Left lung (tissue), 4 donors: ENCODE measurements at regions not wholly inside any gene's neighbourhood (a gene's known extent, or its start where the extent isn't known, plus 50 kb on each side); places are given as distances from the start of the nearest gene placed in this dataset.

Experiments used
- ATAC-seq: fragments of 200-7000 bp; cut with Tn5 transposase; one replicate; pipeline ENCODE4 v1.9.1; 2020; ENCODE audit warnings: moderate library complexity
- DNase-seq, 4 donors: peaks; one replicate each; pipeline ENCODE4 v3.0.0-alpha.2; 2013 to 2020
- H3K27ac ChIP-seq, 2 donors: fragments of 200-600 bp; sonication (generic) in 1 of 2; one replicate each; pipeline versions ENCODE4 v1.5.0 to v1.8.0; 2020 to 2021
- H3K27me3 ChIP-seq, 2 donors: fragments of 200-600 bp; sonication (generic) in 1 of 2; one replicate each; pipeline versions ENCODE4 v1.5.0 to v1.8.0; 2020 to 2021
- H3K36me3 ChIP-seq, 2 donors: fragments of 200-600 bp; sonication (generic) in 1 of 2; one replicate each; pipeline versions ENCODE4 v1.5.0 to v1.8.0; 2020 to 2021
- H3K4me1 ChIP-seq, 2 donors: fragments of 200-600 bp; one replicate each; pipeline ENCODE4 v1.8.0; 2021
- H3K4me3 ChIP-seq, 2 donors: fragments of 200-600 bp; sonication (generic) in 1 of 2; one replicate each; pipeline versions ENCODE4 v1.5.0 to v1.8.0; 2020 to 2021; ENCODE audit warnings: mild to moderate bottlenecking in 1 of 2
- H3K9me3 ChIP-seq, 2 donors: fragments of 200-600 bp; sonication (generic) in 1 of 2; one replicate each; pipeline versions ENCODE4 v1.5.0 to v1.8.0; 2020 to 2021
- CTCF ChIP-seq, 2 donors: fragments of 200-600 bp; sonication (generic) in 1 of 2; IDR thresholded peaks; one replicate each; pipeline versions ENCODE4 v1.5.0 to v1.8.0; 2021; ENCODE audit warnings: antibody characterized with exemption in 2 of 2
- intact Hi-C, 2 donors: fragments of 100-400 bp; cut with DNase I; formaldehyde crosslinking; loops; one replicate each; pipeline versions ENCODE4 v1.11.2 to v1.14.2; 2022
- donor health status: DM: no; HTN: yes; CAD: no.
- donor health status: DM: no; HTN: no; CAD: no.

GRCh38 chrX:127519323-127519722 is 532.9 kb downstream of the ACTRT1 start:
- ATAC-seq (no peak), DNase-seq (no peak)
- intact Hi-C loops, result no loop called here
- Histone ChIP-seq H3K27me3 (no peaks in the 10 kb centered on the region), H3K27ac (no peak overlapping the region), H3K36me3 (no peaks in the 10 kb centered on the region), H3K4me1 (no peaks in the 10 kb centered on the region), H3K4me3 (no peak overlapping the region), H3K9me3 (no peaks in the 10 kb centered on the region)
- no peak for TF ChIP-seq CTCF (IDR thresholded peaks at IDR 0.05)

- DNase-seq (no peak), ATAC-seq (no peak)
- no peaks in the 10 kb centered on the region for H3K27me3 ChIP-seq
- no peak overlapping the region for H3K27ac ChIP-seq
- H3K36me3 ChIP-seq, result no peaks in the 10 kb centered on the region
- no peak overlapping the region for H3K4me3 ChIP-seq
- no peaks in the 10 kb centered on the region for H3K4me1 ChIP-seq
- peaks cover 0 to 15% of the 10 kb centered on the region in 2 donors for H3K9me3 ChIP-seq
- intact Hi-C loops, result no loop called here
- no peak for TF ChIP-seq CTCF (IDR thresholded peaks at IDR 0.05)
Observed at GRCh38 chrX:127490000-127490399, 562.2 kb downstream of the ACTRT1 start.

GRCh38 chrX:127466211-127466610 is 586.0 kb downstream of the ACTRT1 start:
- Histone ChIP-seq H3K27ac (no peak overlapping the region), H3K27me3 (no peaks in the 10 kb centered on the region), H3K9me3 (no peaks in the 10 kb centered on the region), H3K4me3 (no peak overlapping the region), H3K36me3 (no peaks in the 10 kb centered on the region), H3K4me1 (no peaks in the 10 kb centered on the region)
- ATAC-seq (no peak), DNase-seq (no peak)
- TF ChIP-seq CTCF (IDR thresholded peaks at IDR 0.05), result no peak
- intact Hi-C loops, result no loop called here

GRCh38 chrX:127459790-127460189 is 592.4 kb downstream of the ACTRT1 start:
- Histone ChIP-seq H3K4me1 (no peaks in the 10 kb centered on the region), H3K36me3 (no peaks in the 10 kb centered on the region), H3K27me3 (no peaks in the 10 kb centered on the region), H3K4me3 (no peak overlapping the region), H3K9me3 (no peaks in the 10 kb centered on the region), H3K27ac (no peak overlapping the region)
- DNase-seq (no peak), ATAC-seq (no peak)
- intact Hi-C loops, result no loop called here
- TF ChIP-seq CTCF (IDR thresholded peaks at IDR 0.05), result no peak

GRCh38 chrX:127457161-127457560 is 595.0 kb downstream of the ACTRT1 start:
- no peaks in the 10 kb centered on the region for H3K36me3 ChIP-seq
- H3K4me1 ChIP-seq, result no peaks in the 10 kb centered on the region
- H3K27me3 ChIP-seq, result no peaks in the 10 kb centered on the region
- no peaks in the 10 kb centered on the region for H3K9me3 ChIP-seq
- DNase-seq, result no peak
- H3K27ac ChIP-seq, result no peak overlapping the region
- TF ChIP-seq CTCF (IDR thresholded peaks at IDR 0.05), result no peak
- intact Hi-C loops, result no loop called here
- no peak for ATAC-seq
- no peak overlapping the region for H3K4me3 ChIP-seq
